Keratinocyte (primary cell): ENCODE measurements at regions not wholly inside any gene's neighbourhood (a gene's known extent, or its start where the extent isn't known, plus 50 kb on each side); places are given as distances from the start of the nearest gene placed in this dataset.

Experiments used
- DNase-seq: peaks from one replicate; pipeline ENCODE4 v3.0.0-alpha.2; 2011; ENCODE audit warnings: low read depth, missing footprints, low spot score
- FAIRE-seq: peaks from 2 replicates; lab custom pipeline; 2011; peaks lifted over from hg19 to GRCh38; lab: Jason Lieb, UNC
- H2AFZ ChIP-seq: 2 replicates; pipeline ENCODE4 v1.6.0; 2012; ENCODE audit warnings: low read length, control low read depth, inconsistent platforms; ENCODE audit not compliant: control insufficient read depth
- H3K27ac ChIP-seq: 2 replicates; pipeline ENCODE4 v1.5.1; 2011; ENCODE audit warnings: low read length; ENCODE audit not compliant: control insufficient read depth, insufficient read depth
- H3K27me3 ChIP-seq: 3 replicates; pipeline ENCODE4 v1.6.0; 2011; ENCODE audit warnings: low read length; ENCODE audit not compliant: control insufficient read depth, insufficient read depth; ENCODE audit errors: extremely low read depth
- H3K36me3 ChIP-seq, 2 experiments: 2 replicates in 1 of 2; 3 replicates in 1 of 2; pipeline ENCODE4 v1.5.1; 2011; ENCODE audit warnings: low read length in 2 of 2, mild to moderate bottlenecking in 1 of 2; ENCODE audit not compliant: control insufficient read depth in 2 of 2, insufficient read depth in 2 of 2; ENCODE audit errors: extremely low read depth in 1 of 2
- H3K4me1 ChIP-seq: 3 replicates; pipeline ENCODE4 v1.5.1; 2011; ENCODE audit warnings: low read length; ENCODE audit not compliant: control insufficient read depth, insufficient read depth; ENCODE audit errors: extremely low read depth
- H3K4me2 ChIP-seq: 3 replicates; pipeline ENCODE4 v1.6.0; 2011; ENCODE audit warnings: low read depth, low read length; ENCODE audit not compliant: control insufficient read depth, insufficient read depth; ENCODE audit errors: extremely low read depth
- H3K4me3 ChIP-seq, 3 experiments: fragments of 200-600 bp in 1 of 3; sonication (generic) in 1 of 3; 2 replicates in 2 of 3; 3 replicates in 1 of 3; pipeline ENCODE4 v1.5.1; 2011 to 2016; ENCODE audit warnings: low read length in 3 of 3, mild to moderate bottlenecking in 3 of 3, control low read depth in 2 of 3, inconsistent platforms in 1 of 3, low read depth in 1 of 3, mixed read lengths in 1 of 3, mixed run types in 1 of 3, moderate library complexity in 1 of 3; ENCODE audit not compliant: control insufficient read depth in 2 of 3, insufficient read depth in 2 of 3; ENCODE audit errors: extremely low read depth in 1 of 3
- H3K79me2 ChIP-seq: 2 replicates; pipeline ENCODE4 v1.6.0; 2012; ENCODE audit warnings: low read length; ENCODE audit not compliant: control insufficient read depth, insufficient read depth
- H3K9ac ChIP-seq: 3 replicates; pipeline ENCODE4 v1.6.0; 2011; ENCODE audit warnings: low read length; ENCODE audit not compliant: control insufficient read depth, insufficient read depth; ENCODE audit errors: extremely low read depth
- H3K9me1 ChIP-seq: 3 replicates; pipeline ENCODE4 v1.6.0; 2011; ENCODE audit warnings: low read length; ENCODE audit not compliant: control insufficient read depth, insufficient read depth; ENCODE audit errors: extremely low read depth
- H3K9me3 ChIP-seq: 2 replicates; pipeline ENCODE4 v1.5.1; 2012; ENCODE audit warnings: low read depth, low read length; ENCODE audit not compliant: control insufficient read depth
- H4K20me1 ChIP-seq: 3 replicates; pipeline ENCODE4 v1.6.0; 2011; ENCODE audit warnings: low read length; ENCODE audit not compliant: control insufficient read depth, insufficient read depth; ENCODE audit errors: extremely low read depth
- EZH2 ChIP-seq: IDR thresholded peaks from one replicate; pipeline ENCODE4 v1.6.1; 2012; ENCODE audit warnings: inconsistent platforms, mild to moderate bottlenecking, low read length, moderate library complexity
- dilution Hi-C: fragments of 300-500 bp; cut with MboI; formaldehyde crosslinking; loops from one replicate; pipeline ENCODE4 v1.7.0; 2020; ENCODE audit warnings: low sequenced_read_pairs; ENCODE audit not compliant: extremely low pct_ligation_motif_present
- TF ChIP-seq, protein P1 (sequence below), 3 experiments: IDR thresholded peaks in 1 of 3; conservative IDR thresholded peaks in 1 of 3; optimal IDR thresholded peaks in 1 of 3; 2 replicates in 2 of 3; 3 replicates in 1 of 3; pipeline versions ENCODE3 to v1.5.1; 2011; ENCODE audit warnings: low read length in 3 of 3, mild to moderate bottlenecking in 3 of 3, moderate library complexity in 2 of 3, control low read depth in 1 of 3, inconsistent platforms in 1 of 3; ENCODE audit not compliant: insufficient read depth in 2 of 3; ENCODE audit errors: extremely low read depth in 1 of 3

DNA sequence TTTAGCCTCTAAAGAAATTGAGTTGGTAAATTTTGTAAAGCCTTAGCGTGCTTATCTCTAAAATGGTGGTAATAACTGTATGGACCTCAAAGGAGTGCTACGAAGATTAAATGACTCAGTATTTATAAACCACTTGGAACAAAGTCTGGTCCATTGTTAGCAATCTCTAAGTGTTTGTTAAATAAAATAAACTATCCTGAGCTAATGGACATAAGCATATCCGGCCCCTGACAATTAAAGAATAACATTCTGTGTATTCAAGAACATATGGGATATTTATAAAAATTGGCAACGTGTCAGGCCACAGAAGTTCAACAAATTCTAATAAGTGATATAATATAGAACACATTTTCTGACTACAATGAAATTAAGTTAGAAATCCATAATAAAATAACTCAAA is 71.0 kb downstream of the MYEOV start:
- Histone ChIP-seq H4K20me1 (no peaks in the 10 kb centered on the region), H3K4me3 (no peak overlapping the region), H3K27me3 (no peaks in the 10 kb centered on the region), H3K9me3 (peaks cover 2% of the 10 kb centered on the region), H3K9ac (no peak overlapping the region), H3K27ac (no peak overlapping the region), H3K4me1 (peaks cover 11% of the 10 kb centered on the region), H3K79me2 (no peaks in the 10 kb centered on the region), H2AFZ (no peak overlapping the region), H3K4me2 (no peak overlapping the region), H3K9me1 (no peaks in the 10 kb centered on the region), H3K36me3 (no peaks in the 10 kb centered on the region)
- FAIRE-seq (no peak), DNase-seq (no peak)
- dilution Hi-C loops = no loop called here
- TF ChIP-seq, protein P1, sequence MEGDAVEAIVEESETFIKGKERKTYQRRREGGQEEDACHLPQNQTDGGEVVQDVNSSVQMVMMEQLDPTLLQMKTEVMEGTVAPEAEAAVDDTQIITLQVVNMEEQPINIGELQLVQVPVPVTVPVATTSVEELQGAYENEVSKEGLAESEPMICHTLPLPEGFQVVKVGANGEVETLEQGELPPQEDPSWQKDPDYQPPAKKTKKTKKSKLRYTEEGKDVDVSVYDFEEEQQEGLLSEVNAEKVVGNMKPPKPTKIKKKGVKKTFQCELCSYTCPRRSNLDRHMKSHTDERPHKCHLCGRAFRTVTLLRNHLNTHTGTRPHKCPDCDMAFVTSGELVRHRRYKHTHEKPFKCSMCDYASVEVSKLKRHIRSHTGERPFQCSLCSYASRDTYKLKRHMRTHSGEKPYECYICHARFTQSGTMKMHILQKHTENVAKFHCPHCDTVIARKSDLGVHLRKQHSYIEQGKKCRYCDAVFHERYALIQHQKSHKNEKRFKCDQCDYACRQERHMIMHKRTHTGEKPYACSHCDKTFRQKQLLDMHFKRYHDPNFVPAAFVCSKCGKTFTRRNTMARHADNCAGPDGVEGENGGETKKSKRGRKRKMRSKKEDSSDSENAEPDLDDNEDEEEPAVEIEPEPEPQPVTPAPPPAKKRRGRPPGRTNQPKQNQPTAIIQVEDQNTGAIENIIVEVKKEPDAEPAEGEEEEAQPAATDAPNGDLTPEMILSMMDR (optimal IDR thresholded peaks at IDR 0.05 in 1 of 3, IDR thresholded peaks at IDR 0.05 in 1 of 3, conservative IDR thresholded peaks at IDR 0.05 in 1 of 3; ENCODE audit: extremely low read depth in 1 of 3, insufficient read depth in 2 of 3, low read length in 3 of 3) = no peak
- no peak for TF ChIP-seq EZH2

DNA sequence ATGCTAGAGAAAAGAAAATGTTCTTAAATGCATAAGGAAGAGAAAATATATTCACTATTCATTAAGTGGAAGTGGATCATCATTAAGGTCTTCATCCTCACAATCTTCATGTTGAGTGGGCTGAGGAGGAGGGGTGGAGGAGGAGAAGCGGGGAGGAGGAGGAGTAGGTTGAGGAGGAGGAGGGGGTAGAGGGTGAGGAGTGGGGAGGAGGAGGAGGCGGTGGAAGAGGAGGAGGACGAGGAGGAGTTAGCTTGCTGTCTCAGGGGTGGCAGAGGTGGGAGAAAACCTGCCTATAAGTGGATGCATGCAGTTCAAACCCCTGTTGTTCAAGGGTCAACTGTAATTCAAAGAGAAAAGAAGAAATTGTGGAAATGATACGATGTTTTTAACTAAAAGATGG is 71.6 kb downstream of the MYEOV start:
- TF ChIP-seq, protein P1 (optimal IDR thresholded peaks at IDR 0.05 in 1 of 3, IDR thresholded peaks at IDR 0.05 in 1 of 3, conservative IDR thresholded peaks at IDR 0.05 in 1 of 3; ENCODE audit: extremely low read depth in 1 of 3, insufficient read depth in 2 of 3, low read length in 3 of 3) = no peak
- TF ChIP-seq EZH2 = no peak
- Histone ChIP-seq H3K9me3 (peaks cover 2% of the 10 kb centered on the region), H3K79me2 (no peaks in the 10 kb centered on the region), H3K9me1 (no peaks in the 10 kb centered on the region), H3K9ac (no peak overlapping the region), H2AFZ (no peak overlapping the region), H3K27me3 (no peaks in the 10 kb centered on the region), H3K4me1 (peaks cover 11% of the 10 kb centered on the region), H4K20me1 (no peaks in the 10 kb centered on the region), H3K27ac (no peak overlapping the region), H3K4me2 (no peak overlapping the region), H3K36me3 (no peaks in the 10 kb centered on the region), H3K4me3 (no peak overlapping the region)
- dilution Hi-C loops = no loop called here
- DNase-seq (no peak), FAIRE-seq (no peak)
